ENCODE measurements at regions not wholly inside any gene's neighbourhood (a gene's known extent, or its start where the extent isn't known, plus 50 kb on each side); places are given as distances from the start of the nearest gene placed in this dataset.
"Not testable (repeated sequence)": the region's sequence is repeated elsewhere in the genome, so short reads cannot be mapped to it uniquely, and the experiment has no call there.

DNA sequence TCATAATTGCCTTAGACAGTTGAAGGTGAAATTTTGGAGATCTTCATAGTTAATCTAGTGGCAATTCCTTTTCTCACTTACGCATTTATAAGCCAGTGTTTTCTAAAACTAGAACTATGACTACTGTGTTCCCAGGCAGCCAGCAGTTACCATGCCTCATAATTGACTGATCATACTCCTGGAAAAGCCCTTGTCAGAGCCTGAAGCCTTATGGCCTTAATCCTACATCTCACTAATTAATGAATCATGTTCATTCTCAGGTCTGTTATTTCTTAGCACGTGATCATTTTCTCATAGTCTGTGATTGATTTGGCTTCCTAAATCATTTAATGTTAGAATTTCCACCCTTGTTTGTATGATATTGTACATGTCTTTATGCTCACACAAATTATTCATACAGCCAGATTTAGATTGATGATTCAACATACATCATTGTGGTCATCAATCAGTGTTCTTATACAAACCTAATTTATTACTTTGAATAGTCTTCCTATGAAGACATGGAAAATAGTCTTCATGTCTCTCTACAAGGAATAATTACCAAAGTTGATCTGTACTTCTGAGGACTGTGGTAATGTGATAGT is 132.6 kb upstream of the ASCC3 start:
- no peak for DNase-seq

DNA sequence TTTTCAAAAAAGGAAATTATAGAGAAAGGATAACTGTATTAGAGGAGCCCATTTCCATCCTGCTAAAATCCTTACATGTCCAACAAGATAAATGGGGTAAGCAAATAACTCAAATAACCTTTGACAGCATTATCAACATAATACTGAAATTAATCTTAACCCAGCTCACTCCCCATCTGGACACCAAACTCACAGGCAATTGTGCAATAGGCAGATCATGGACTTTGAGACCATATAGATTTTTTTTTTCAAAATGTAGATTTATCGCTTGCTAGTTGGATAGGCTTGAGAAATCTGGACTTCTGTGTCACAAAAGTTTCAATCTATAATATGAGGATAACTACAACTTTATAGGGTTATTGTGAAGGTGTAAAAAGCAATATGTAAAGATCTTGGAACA is 134.4 kb upstream of the ASCC3 start:
- no peak for DNase-seq

DNA sequence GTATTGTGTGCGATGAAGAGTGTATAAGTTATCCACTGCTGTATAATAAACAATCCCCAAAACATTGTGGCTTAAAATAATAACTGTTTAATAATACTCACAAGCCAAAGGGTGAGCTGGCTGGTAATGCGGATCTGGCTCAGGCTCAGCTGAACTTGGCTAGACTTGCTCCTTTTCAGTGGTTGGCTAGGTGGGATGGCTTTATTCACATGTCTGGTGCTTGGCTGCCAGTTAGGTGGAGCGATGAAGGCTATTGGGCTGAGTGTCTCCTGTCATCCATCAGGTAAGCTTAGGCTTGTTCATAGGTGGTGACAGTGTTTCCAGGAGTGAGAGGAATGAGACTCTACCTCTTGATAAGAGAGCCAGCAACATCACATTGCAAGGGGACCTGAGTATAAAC is 135.0 kb upstream of the ASCC3 start:
- DNase-seq: no peak

- no peak for DNase-seq
These were observed 137.0 kb upstream of the ASCC3 start for GRCh38 chr6:101018157-101018556.

DNA sequence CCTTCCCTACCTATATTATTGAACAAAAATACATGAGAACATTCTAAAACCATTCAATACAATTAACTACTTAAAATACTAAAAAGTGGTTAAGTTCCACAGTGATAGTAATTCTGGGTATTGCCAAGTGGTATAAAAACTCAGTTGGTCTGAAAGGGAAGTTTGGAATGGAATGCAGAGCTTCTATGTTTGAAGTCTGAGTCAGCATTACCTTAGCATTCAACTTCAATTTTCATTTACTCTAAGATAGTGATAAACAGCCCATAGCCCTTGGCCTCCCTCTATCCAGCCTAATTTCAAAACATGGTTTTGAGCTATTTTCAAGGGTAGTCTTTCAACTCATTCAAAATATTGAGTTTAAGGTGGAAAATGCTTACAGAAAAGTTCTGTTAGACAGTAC is 140.4 kb upstream of the ASCC3 start:
- no peak for DNase-seq

DNA sequence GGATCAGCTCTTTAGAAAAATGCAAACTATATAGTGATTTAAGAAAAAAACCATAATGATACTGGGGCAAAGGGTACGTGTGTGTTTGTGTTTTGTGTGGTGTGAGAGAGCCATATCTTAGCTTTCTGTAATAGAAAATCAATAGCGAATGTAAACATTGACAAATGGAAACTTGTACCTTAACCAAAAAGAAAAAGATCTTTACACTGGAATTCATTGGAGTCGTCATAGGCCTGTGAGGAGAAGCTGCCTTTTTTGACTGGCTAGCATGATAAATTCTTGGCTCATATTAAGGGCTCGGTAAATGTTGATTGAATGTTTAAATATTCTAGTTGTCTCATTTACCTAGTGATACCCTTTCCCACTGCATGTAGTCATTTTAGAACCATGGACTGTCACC is 161.8 kb upstream of the ASCC3 start:
- no peak for DNase-seq

DNA sequence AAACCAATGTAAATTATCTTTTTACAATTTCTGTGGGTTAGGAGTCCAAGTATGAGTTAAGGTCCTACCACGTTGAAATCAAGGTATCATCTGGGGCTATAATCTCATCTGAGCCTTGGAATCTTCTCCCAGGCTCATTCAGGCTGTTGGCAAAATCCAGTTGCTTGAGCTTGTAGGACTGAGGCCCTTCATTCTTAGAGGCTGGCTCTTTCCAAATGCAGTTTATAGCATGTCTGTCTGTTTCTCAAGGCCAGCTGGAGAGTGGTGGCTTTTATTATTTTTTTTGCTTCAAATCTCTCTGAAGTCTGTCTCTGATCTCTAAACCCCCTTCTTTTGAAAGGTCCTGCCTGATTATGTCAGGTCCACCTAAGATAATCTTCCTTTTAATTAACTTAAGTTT is 177.2 kb upstream of the ASCC3 start:
- no peak for DNase-seq

DNA sequence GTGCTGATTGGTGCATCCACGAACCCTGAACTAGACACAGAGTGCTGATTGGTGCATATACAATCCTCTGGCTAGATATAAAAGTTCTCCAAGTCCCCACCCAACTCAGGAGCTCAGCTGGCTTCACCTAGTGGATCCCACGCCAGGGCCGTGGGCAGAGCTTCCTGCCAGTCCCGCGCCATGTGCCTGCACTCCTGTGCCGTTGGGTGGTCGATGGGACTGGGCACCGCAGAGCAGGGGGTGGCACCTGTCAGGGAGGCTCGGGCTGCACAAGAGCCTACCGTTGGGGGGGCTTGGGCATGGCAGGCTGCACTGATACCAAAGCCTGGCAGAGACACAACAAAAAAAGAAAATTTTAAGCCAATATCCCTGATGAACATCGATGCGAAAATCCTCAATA is 185.4 kb upstream of the ASCC3 start:
- no peak for DNase-seq

DNA sequence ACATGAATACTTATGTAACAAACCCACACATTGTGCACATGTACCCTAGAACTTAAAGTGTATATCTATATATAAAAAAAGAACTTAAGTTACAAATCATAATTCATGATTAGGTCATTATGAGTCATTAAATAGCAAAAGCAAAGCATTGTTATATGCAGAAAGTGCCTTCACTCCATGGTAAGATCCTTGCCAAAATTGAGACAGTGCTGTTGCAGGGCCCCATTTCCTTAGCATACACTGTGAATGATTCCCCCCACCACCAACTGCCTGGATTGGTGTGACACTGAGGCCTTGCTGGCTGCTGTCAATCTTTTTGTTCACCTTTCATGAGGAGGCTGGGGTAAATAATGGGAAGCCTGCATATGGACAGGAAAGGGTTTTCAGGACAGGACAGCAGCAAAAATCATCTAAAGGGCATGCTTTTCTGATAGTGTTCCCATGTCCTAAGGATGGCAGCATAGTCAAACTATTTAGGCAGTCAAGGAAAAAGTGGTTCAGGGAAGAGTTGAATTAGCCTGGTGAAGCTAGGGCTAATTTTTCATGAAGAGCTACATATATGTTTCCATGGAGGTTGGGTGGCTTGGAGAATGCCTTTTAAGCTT is 188.2 kb upstream of the ASCC3 start:
- no peak for DNase-seq

DNA sequence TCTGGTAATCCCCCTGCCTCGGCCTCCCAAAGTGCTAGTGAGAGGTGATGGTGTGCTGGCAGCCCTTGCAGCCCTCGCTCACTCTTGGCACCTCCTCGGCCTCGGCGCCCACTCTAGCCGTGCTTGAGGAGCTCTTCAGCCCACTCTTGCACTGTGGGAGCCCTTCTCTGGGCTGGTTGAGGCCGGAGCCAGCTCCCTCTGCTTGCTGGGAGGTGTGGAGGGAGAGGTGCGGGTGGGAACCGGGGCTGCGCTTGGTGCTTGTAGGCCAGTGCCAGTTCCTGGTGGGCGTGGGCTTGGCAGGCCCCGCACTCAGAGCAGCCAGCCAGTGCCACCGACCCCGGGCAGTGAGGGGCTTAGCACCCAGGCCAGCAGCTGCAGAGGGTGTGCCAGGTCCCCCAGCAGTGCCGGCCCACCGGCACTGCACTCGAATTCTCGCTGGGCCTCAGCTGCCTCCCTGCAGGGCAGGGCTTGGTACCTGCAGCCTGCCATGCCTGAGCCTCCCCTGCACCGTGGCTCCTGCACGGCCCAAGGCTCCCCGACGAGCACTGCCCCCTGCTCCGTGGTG is 189.0 kb upstream of the ASCC3 start:
- no peak for DNase-seq

DNA sequence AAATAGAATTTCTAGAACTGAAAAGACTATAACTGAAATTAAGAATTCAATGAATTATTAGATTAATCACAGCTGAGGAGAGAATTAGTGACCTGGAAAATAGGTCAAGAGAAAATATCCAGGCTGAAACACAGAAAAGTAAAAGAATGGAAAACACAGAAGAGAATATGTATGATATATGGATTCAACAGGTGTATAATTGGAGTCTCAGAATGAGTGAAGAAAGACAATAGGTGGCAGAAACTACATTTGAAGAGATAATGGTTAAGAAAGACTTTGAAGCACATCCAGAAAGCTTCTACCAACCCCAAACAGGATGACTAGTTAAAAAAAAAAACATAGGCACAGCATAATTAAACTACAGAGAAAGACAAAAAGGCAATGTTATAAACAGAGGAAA is 196.2 kb upstream of the ASCC3 start:
- DNase-seq: no peak

- DNase-seq: no peak
These were observed 198.7 kb upstream of the ASCC3 start for GRCh38 chr6:101079696-101080270.

DNA sequence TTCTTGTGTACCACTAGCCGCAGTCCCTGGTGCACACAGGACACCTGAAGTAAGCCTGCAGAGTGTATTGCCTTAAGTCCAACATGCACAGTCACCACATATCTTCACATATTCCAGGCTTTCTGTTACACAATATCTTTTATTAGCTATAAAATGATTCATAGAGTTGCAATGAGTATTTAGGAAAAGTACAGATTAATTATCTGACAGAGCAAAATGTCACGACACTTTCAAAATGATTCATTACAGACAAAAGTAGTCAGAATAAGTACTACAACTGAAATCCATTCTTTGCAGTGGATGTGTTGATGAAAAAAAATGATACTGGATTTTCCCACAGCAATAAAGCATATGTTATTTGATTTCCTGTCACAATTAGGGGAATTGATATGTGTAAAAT is 199.5 kb upstream of the ASCC3 start:
- DNase-seq: no peak

GRCh38 chr6:101083533-101084175 is 202.5 kb upstream of the ASCC3 start:
- DNase-seq: no peak

DNA sequence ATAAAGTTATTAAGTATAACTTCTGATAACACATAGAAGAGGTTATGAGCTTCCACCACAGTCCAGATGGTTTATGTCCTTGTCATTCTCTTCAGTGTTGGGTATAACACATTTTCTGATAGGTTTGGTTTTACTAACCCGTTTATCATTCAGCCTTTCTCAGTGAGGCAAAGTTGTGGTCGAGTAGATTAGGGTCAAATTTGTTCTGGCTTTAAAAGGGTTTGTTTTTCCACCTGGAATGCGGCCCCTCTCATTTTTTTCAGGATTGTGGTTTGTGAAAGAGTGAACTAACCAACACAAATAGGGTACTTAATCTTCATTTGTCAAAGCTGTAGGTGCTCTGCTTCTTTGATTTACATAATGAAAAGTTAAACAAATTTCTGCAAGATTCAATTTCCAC is 204.2 kb upstream of the ASCC3 start:
- DNase-seq: no peak

DNA sequence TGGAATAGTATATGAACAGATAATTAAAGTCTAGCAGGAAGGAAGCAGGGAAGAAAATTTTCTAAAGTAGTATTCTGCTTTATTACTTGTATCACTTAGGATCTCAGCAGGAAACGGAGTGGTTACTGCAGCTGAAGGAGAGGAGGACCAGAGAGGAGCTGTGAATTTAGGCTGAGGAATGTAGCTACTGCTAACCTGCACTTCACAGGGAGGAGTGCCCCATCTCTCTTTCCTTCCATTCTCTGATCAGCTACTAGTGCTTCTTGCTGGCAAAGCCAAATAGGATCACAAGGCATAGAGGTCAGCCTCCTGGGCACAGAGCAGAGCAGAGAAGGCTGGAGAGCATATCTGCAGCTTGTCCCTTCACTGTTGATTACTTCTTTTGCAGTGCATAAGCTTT is 205.3 kb upstream of the ASCC3 start:
- DNase-seq: no peak

DNA sequence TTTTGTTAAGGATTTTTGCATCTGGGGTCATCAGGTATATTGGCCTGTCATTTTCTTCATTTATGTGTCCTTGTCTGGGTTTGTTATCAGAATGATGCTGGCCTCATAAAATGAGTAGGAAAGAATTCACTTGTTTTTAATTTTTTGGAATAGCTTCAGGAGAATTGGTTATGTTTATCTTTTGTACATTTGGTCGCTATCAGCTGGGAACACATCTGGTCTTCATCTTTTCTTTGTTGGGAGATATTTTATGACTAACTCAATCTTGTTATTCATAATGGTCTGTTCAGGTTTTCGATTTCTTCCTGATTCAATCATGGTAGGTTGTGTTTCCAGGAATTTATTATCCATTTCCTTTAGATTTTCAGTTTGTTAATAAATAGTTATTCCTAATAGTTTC is 207.5 kb upstream of the ASCC3 start:
- no peak for DNase-seq

GRCh38 chr6:101089640-101090039 is 208.5 kb upstream of the ASCC3 start:
- no peak for DNase-seq

GRCh38 chr6:101090281-101090680 is 209.2 kb upstream of the ASCC3 start:
- no peak for DNase-seq

GRCh38 chr6:101098605-101099004 is 217.5 kb upstream of the ASCC3 start:
- not testable (repeated sequence) for DNase-seq

GRCh38 chr6:101102702-101103101 is 221.6 kb upstream of the ASCC3 start:
- DNase-seq: no peak

GRCh38 chr6:101108286-101108685 is 227.2 kb upstream of the ASCC3 start:
- DNase-seq: no peak

GRCh38 chr6:101110814-101111213 is 229.7 kb upstream of the ASCC3 start:
- DNase-seq: no peak
